ENCODE measurements at regions not wholly inside any gene's neighbourhood (a gene's known extent, or its start where the extent isn't known, plus 50 kb on each side); places are given as distances from the start of the nearest gene placed in this dataset.
A peak's percentile ranks its signal among the peaks of the same experiment; 100 is the strongest.

GRCh38 chr9:110143485-110143884 is 64.5 kb downstream of the C9orf152 start:
- WGBS (ENCODE audit: insufficient coverage): no CpG with 5 or more reads among the region's 1 CpG
- CTCF ChIA-PET: interaction anchor here (0.6 to 4.5 kb wide), 11 partner anchors 10 to 240 kb away, joined by 3 to 33 read pairs (median 5); no protein-coding TSS in a partner anchor
- Histone ChIP-seq H4K20me1 (ENCODE audit: control insufficient read depth, insufficient read depth, low read length, poor library complexity, severe bottlenecking) (peaks cover 12% of the 10 kb centered on the region), H3K9me3 (ENCODE audit: control extremely low read depth in 1 of 3, control insufficient read depth in 2 of 3, insufficient read depth in 1 of 3, low read length in 2 of 3) (no peaks in the 10 kb centered on the region), H3K79me2 (ENCODE audit: control insufficient read depth, insufficient read depth, low read length) (peaks cover 92% of the 10 kb centered on the region), H3K4me2 (replicated peaks; ENCODE audit: low read depth, low read length, poor library complexity, severe bottlenecking) (peak overlapping the region; percentile 75), H3K27ac (ENCODE audit: low read length in 2 of 2) (peak overlapping the region; percentile 90 to 92), H3K9ac (ENCODE audit: low read length) (peak overlapping the region; percentile 60), H3K27me3 (replicated peaks in 1 of 4; ENCODE audit: control extremely low read depth in 1 of 4, control insufficient read depth in 3 of 4, insufficient read depth in 4 of 4, low read length in 3 of 4) (no peaks in the 10 kb centered on the region), H3K4me3 (ENCODE audit: control extremely low read depth in 1 of 5, extremely low read depth in 1 of 5, insufficient read depth in 1 of 5, low read depth in 2 of 5, low read length in 4 of 5) (peak overlapping the region; percentile 7 to 60 (median 30)), H2AFZ (ENCODE audit: insufficient read depth, low read depth, low read length, poor library complexity, severe bottlenecking) (peak overlapping the region; percentile 9), H3K4me1 (ENCODE audit: control insufficient read depth in 2 of 2, insufficient read depth in 2 of 2, low read length in 2 of 2) (peaks cover 78 to 82% of the 10 kb centered on the region in 2 donors), H3K36me3 (replicated peaks in 1 of 2; ENCODE audit: control extremely low read depth in 1 of 2, control insufficient read depth in 1 of 2, extremely low read depth in 1 of 2, insufficient read depth in 2 of 2, low read length in 1 of 2) (peaks cover 15 to 34% of the 10 kb centered on the region in 2 experiments)
- Mint-ChIP-seq H3K4me1 (peaks cover 89% of the 10 kb centered on the region), H3K27ac (peak overlapping the region; percentile 86), H3K9me3 (ENCODE audit: insufficient read depth) (no peaks in the 10 kb centered on the region), H3K4me3 (peak overlapping the region; percentile 79), H3K27me3 (no peaks in the 10 kb centered on the region)
- no peak for TF ChIP-seq EZH2 (IDR thresholded peaks at IDR 0.05; ENCODE audit: borderline replicate concordance, insufficient read depth, low read depth, low read length, poor library complexity, severe bottlenecking)
- TF ChIP-seq CTCF (IDR thresholded peaks at IDR 0.05): no peak
- DNase-seq: peak; percentile 74
- POLR2A ChIA-PET: interaction anchor here (1.4 kb wide), 1 partner anchor 9 kb away, joined by 3 read pairs; no protein-coding TSS in a partner anchor
- intact Hi-C loops (cut with micrococcal nuclease): loop anchor here (2.0 to 10.0 kb wide), 4 partner anchors 15 to 176 kb away; no protein-coding TSS in a partner anchor
- peak; percentile 56 for ATAC-seq (ENCODE audit: low read depth)

GRCh38 chr9:110143950-110144545 is 63.9 kb downstream of the C9orf152 start:
- no peaks in the 10 kb centered on the region for H3K9me3 Mint-ChIP-seq (ENCODE audit: insufficient read depth)
- POLR2A ChIA-PET: interaction anchor here (1.4 kb wide), 1 partner anchor 8 kb away, joined by 3 read pairs; no protein-coding TSS in a partner anchor
- peaks cover 92% of the 10 kb centered on the region for H3K79me2 ChIP-seq (ENCODE audit: control insufficient read depth, insufficient read depth, low read length)

More at GRCh38 chr9:110143950-110144545, 63.9 kb downstream of the C9orf152 start:
- intact Hi-C loops (cut with micrococcal nuclease): loop anchor here (2.0 to 10.0 kb wide), 4 partner anchors 15 to 177 kb away; no protein-coding TSS in a partner anchor
- no peak for TF ChIP-seq EZH2 (IDR thresholded peaks at IDR 0.05; ENCODE audit: borderline replicate concordance, insufficient read depth, low read depth, low read length, poor library complexity, severe bottlenecking)
- TF ChIP-seq CTCF (IDR thresholded peaks at IDR 0.05): peak; percentile 20
- H3K4me3 ChIP-seq (ENCODE audit: control extremely low read depth in 1 of 5, extremely low read depth in 1 of 5, insufficient read depth in 1 of 5, low read depth in 2 of 5, low read length in 4 of 5): peak overlapping the region; percentile 7 to 60 (median 30)
- ATAC-seq (ENCODE audit: low read depth) (peak; percentile 76), DNase-seq (peak; percentile 74)
- H3K4me1 Mint-ChIP-seq: peaks cover 90% of the 10 kb centered on the region
- peak overlapping the region; percentile 9 for H2AFZ ChIP-seq (ENCODE audit: insufficient read depth, low read depth, low read length, poor library complexity, severe bottlenecking)
- H3K27ac ChIP-seq (ENCODE audit: low read length in 2 of 2): peak overlapping the region; percentile 90 to 92
- peak overlapping the region; percentile 86 for H3K27ac Mint-ChIP-seq
- peaks cover 83 to 85% of the 10 kb centered on the region in 2 donors for H3K4me1 ChIP-seq (ENCODE audit: control insufficient read depth in 2 of 2, insufficient read depth in 2 of 2, low read length in 2 of 2)
- H3K4me2 ChIP-seq (replicated peaks; ENCODE audit: low read depth, low read length, poor library complexity, severe bottlenecking): peak overlapping the region; percentile 75
- H3K9me3 ChIP-seq (ENCODE audit: control extremely low read depth in 1 of 3, control insufficient read depth in 2 of 3, insufficient read depth in 1 of 3, low read length in 2 of 3): no peaks in the 10 kb centered on the region
- peaks cover 12% of the 10 kb centered on the region for H4K20me1 ChIP-seq (ENCODE audit: control insufficient read depth, insufficient read depth, low read length, poor library complexity, severe bottlenecking)
- peaks cover 10 to 28% of the 10 kb centered on the region in 2 experiments for H3K36me3 ChIP-seq (replicated peaks in 1 of 2; ENCODE audit: control extremely low read depth in 1 of 2, control insufficient read depth in 1 of 2, extremely low read depth in 1 of 2, insufficient read depth in 2 of 2, low read length in 1 of 2)
- H3K27me3 Mint-ChIP-seq: no peaks in the 10 kb centered on the region
- no peaks in the 10 kb centered on the region for H3K27me3 ChIP-seq (replicated peaks in 1 of 4; ENCODE audit: control extremely low read depth in 1 of 4, control insufficient read depth in 3 of 4, insufficient read depth in 4 of 4, low read length in 3 of 4)
- CTCF ChIA-PET: interaction anchor here (0.6 to 4.5 kb wide), 14 partner anchors 8 to 570 kb away, joined by 3 to 33 read pairs (median 5); no protein-coding TSS in a partner anchor
- peak overlapping the region; percentile 79 for H3K4me3 Mint-ChIP-seq
- no CpG with 5 or more reads among the region's 2 CpGs for WGBS (ENCODE audit: insufficient coverage)
- peak overlapping the region; percentile 60 for H3K9ac ChIP-seq (ENCODE audit: low read length)

All from B cell (primary cell).